K562 (cell line): ENCODE measurements at regions not wholly inside any gene's neighbourhood (a gene's known extent, or its start where the extent isn't known, plus 50 kb on each side); places are given as distances from the start of the nearest gene placed in this dataset.
"Not testable (repeated sequence)": the region's sequence is repeated elsewhere in the genome, so short reads cannot be mapped to it uniquely, and the experiment has no call there.

Experiments
- CHD1 ChIP-seq: fragments of 200-600 bp; sonication (generic); IDR thresholded peaks from one replicate; pipeline ENCODE4 v1.6.1; 2012; ENCODE audit warnings: mild to moderate bottlenecking, moderate library complexity, low read length, inconsistent platforms
- MGA ChIP-seq: fragments of 450-650 bp; IDR thresholded peaks from 2 replicates; pipeline ENCODE4 v1.6.1; 2016; ENCODE audit warnings: mild to moderate bottlenecking, moderate library complexity
- SIN3A ChIP-seq, 2 experiments: fragments of 150-350 bp in 1 of 2; IDR thresholded peaks; 2 replicates each; pipeline ENCODE4 v1.6.1; 2011 to 2016; ENCODE audit warnings: borderline replicate concordance in 2 of 2, low read depth in 2 of 2, low read length in 2 of 2, mild to moderate bottlenecking in 2 of 2, moderate library complexity in 2 of 2; ENCODE audit not compliant: control insufficient read depth in 1 of 2
- SRSF9 ChIP-seq: fragments of 200-400 bp; formaldehyde crosslinking; IDR thresholded peaks from 2 replicates; pipeline ENCODE4 v1.6.1; 2017; ENCODE audit warnings: low read depth, low read length, borderline replicate concordance
- TAF1 ChIP-seq: IDR thresholded peaks from 2 replicates; pipeline ENCODE4 v1.6.1; 2011; ENCODE audit warnings: mild to moderate bottlenecking, low read length, moderate library complexity; ENCODE audit not compliant: insufficient read depth, control insufficient read depth, severe bottlenecking; ENCODE audit errors: extremely low read depth
- ZFPM2 ChIP-seq: fragments of 250-450 bp; sonication (Bioruptor Pico); IDR thresholded peaks from 2 replicates; pipeline ENCODE4 v1.5.1; 2022; ENCODE audit warnings: mild to moderate bottlenecking
- TF ChIP-seq, protein P1 (sequence below): fragments of 250-450 bp; sonication (Bioruptor Pico); IDR thresholded peaks from 2 replicates; pipeline ENCODE4 v1.8.0; 2021; ENCODE audit warnings: borderline replicate concordance, mild to moderate bottlenecking, moderate library complexity; ENCODE audit not compliant: poor library complexity, severe bottlenecking

GRCh38 chr11:123344188-123344587 is 85.9 kb upstream of the GRAMD1B start:
- not testable (repeated sequence) for TF ChIP-seq SIN3A (IDR thresholded peaks at IDR 0.05; ENCODE audit: borderline replicate concordance in 2 of 2, control insufficient read depth in 1 of 2, low read depth in 2 of 2, low read length in 2 of 2); CHD1; SRSF9; TAF1; MGA; ZFPM2 (CRISPR knock-in tag)
- TF ChIP-seq, protein P1, sequence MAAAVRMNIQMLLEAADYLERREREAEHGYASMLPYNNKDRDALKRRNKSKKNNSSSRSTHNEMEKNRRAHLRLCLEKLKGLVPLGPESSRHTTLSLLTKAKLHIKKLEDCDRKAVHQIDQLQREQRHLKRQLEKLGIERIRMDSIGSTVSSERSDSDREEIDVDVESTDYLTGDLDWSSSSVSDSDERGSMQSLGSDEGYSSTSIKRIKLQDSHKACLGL (CRISPR knock-in tag), result not testable (repeated sequence)
